SHP77 treated with DMSO at 0.1 percent for 48 hours (cell line): ENCODE measurements at regions not wholly inside any gene's neighbourhood (a gene's known extent, or its start where the extent isn't known, plus 50 kb on each side); places are given as distances from the start of the nearest gene placed in this dataset.
"Not testable (repeated sequence)": the region's sequence is repeated elsewhere in the genome, so short reads cannot be mapped to it uniquely, and the experiment has no call there.

ENCODE experiments used
- DNase-seq: peaks from one replicate; lab custom pipeline; 2025; lab: John Stamatoyannopoulos, UW

GRCh38 chr14:106810168-106810567 lies 1283.8 kb downstream of the TMEM121 start:
- not testable (repeated sequence) for DNase-seq

GRCh38 chr14:106811162-106811561 lies 1284.8 kb downstream of the TMEM121 start:
- no peak for DNase-seq

GRCh38 chr14:106812788-106813476 lies 1286.5 kb downstream of the TMEM121 start:
- DNase-seq, result no peak

- no peak for DNase-seq
Measured at GRCh38 chr14:106813477-106813823, 1287.1 kb downstream of the TMEM121 start.

GRCh38 chr14:106820119-106820518 lies 1293.7 kb downstream of the TMEM121 start:
- no peak for DNase-seq

- no peak for DNase-seq
Measured at GRCh38 chr14:106821119-106821518, 1294.7 kb downstream of the TMEM121 start.

- no peak for DNase-seq
Measured at GRCh38 chr14:106822905-106823304, 1296.5 kb downstream of the TMEM121 start.

GRCh38 chr14:106823552-106823951 lies 1297.2 kb downstream of the TMEM121 start:
- no peak for DNase-seq

GRCh38 chr14:106826833-106827369 lies 1300.5 kb downstream of the TMEM121 start:
- DNase-seq, result no peak

- no peak for DNase-seq
Measured at GRCh38 chr14:106831322-106831720, 1304.9 kb downstream of the TMEM121 start.

- DNase-seq, result no peak
Measured at GRCh38 chr14:106837870-106838269, 1311.5 kb downstream of the TMEM121 start.

- no peak for DNase-seq
Measured at GRCh38 chr14:106838991-106839769, 1312.8 kb downstream of the TMEM121 start.

- no peak for DNase-seq
Measured at GRCh38 chr14:106840258-106840657, 1313.9 kb downstream of the TMEM121 start.

GRCh38 chr14:106840991-106841390 lies 1314.6 kb downstream of the TMEM121 start:
- DNase-seq, result no peak

GRCh38 chr14:106841701-106842100 lies 1315.3 kb downstream of the TMEM121 start:
- DNase-seq, result no peak

GRCh38 chr14:106842687-106843086 lies 1316.3 kb downstream of the TMEM121 start:
- no peak for DNase-seq

- no peak for DNase-seq
Measured at GRCh38 chr14:106843386-106843785, 1317.0 kb downstream of the TMEM121 start.

- no peak for DNase-seq
Measured at GRCh38 chr14:106843951-106844483, 1317.6 kb downstream of the TMEM121 start.

- DNase-seq, result no peak
Measured at GRCh38 chr14:106844608-106845285, 1318.4 kb downstream of the TMEM121 start.

GRCh38 chr14:106845286-106846087 lies 1319.1 kb downstream of the TMEM121 start:
- no peak for DNase-seq

GRCh38 chr14:106846218-106846617 lies 1319.8 kb downstream of the TMEM121 start:
- DNase-seq, result no peak
